Hematopoietic multipotent progenitor cell (in vitro differentiated cells): ENCODE measurements at regions not wholly inside any gene's neighbourhood (a gene's known extent, or its start where the extent isn't known, plus 50 kb on each side); places are given as distances from the start of the nearest gene placed in this dataset.
"Not testable (repeated sequence)": the region's sequence is repeated elsewhere in the genome, so short reads cannot be mapped to it uniquely, and the experiment has no call there.

Source experiments
- DNase-seq, 3 donors: peaks; one replicate each; pipeline ENCODE4 v3.0.0-alpha.2; 2011 to 2015; ENCODE audit warnings: low read depth in 2 of 3, low spot score in 2 of 3

DNA sequence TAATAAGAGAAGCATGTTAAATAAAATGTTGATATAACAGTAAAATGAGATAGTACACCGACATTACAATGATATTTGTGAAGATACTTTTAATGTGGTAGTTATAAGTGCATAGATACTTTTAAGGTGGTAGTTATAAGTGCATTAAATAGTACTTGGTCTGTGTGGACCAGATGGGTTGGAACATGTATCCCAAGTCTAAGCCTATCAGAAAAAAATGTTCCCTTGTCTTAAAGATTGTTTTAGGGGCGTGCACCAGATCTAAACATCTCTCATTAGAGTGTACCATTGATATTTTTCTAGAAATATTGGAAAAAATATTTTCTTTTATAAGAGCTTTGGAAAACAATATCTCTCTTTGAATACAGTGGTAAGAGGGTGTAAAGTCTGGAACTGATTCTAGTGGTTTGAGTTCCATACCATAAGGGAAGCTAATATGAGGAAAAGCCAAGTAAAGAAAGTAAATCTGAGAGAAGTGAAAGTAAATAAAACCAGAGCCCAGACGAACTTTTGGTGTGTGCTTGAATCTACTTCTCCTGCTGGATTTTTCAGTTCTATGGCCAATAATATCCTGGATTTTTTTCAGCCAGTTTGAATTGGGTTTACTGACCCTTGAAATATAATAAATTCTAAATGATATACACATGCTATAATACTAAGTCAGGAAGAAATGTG, 175.3 kb downstream of the MBL2 start:
- DNase-seq = no peak

- DNase-seq = no peak
Observed at GRCh38 chr10:52598936-52599335, 173.6 kb downstream of the MBL2 start.

DNA sequence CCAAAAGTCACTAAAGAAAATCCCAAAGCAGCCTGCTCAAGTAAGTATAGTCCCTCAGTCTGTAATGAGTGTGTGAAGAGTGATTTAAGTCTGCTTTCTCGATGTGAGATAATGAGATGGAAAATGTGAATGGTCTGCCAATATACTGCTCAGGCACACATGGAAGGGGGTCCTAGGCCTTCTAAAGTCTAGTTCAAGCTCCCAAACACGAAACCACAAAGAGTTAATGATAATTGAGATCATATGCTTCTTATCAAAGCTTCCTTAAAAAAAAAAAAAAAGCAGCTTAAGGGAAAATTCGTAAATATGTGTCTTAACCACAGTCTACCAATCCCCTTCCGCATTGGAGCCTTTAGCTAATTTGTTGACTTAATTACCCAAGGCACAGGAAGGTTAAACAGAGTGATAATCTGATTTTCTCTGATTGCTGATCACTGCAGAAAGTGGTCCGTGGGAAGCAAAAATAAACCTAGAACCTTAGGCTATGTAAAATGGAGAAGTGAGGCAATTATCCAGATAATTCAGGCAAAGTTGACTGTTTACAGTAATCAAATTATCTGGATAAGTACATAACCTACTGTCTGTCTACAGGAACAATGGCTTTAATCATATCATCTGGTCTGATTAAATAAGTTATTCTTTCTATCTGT, 172.9 kb downstream of the MBL2 start:
- no peak for DNase-seq

DNA sequence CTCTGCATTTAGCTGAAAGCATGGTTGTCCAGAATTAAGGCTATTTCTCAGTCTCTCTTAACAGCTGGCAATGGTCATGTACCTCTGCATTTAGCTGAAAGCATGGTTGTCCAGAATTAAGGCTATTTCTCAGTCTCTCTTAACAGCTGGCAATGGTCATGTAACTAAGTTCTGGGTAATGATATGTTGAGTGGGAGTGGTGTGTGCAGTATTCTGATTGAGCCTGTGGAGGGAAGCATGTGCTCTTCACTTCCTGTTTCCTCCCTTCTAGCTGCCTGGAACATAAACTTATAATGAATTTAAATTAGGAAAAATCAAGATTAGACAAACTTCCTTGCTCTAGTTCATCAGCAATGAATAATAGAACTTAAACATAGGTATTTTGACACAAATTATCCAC, 168.5 kb downstream of the MBL2 start:
- not testable (repeated sequence) for DNase-seq

- DNase-seq = no peak
Observed at GRCh38 chr10:52609071-52609470, 163.5 kb downstream of the MBL2 start.

DNA sequence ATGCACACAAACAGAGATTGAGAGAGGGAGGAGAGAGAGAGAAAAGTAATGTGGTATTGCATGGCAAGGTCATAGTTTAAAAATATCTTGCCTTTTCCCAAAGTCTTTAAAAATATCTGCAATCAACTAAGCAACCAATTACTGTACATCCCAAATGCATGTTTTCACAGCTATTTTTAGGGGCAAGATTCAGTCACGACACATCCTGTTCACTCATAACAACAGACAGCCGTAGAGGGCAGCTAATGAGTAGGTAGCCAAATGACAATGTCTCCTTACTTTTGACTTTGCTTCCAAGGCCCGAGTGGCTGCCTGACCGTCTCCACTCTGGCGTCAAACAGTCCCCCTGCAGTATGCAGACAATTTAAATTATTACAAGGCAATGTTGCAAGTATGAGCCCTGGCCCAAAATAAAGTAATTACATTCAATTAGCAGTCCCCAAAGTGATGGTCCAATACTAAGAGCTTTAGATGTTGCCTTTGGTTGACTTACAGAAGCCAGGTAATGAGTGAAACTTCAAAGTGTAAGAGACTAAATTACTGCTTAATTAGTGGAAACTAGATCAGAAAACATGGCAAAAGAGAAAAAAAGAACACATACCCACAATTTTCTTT, 162.9 kb downstream of the MBL2 start:
- DNase-seq = no peak

GRCh38 chr10:52615331-52615730, 157.3 kb downstream of the MBL2 start:
- DNase-seq = no peak

- no peak for DNase-seq
Observed at GRCh38 chr10:52615756-52616394, 156.7 kb downstream of the MBL2 start.

- DNase-seq = no peak
Observed at GRCh38 chr10:52616395-52616764, 156.2 kb downstream of the MBL2 start.

- no peak for DNase-seq
Observed at GRCh38 chr10:52617346-52617745, 155.2 kb downstream of the MBL2 start.

DNA sequence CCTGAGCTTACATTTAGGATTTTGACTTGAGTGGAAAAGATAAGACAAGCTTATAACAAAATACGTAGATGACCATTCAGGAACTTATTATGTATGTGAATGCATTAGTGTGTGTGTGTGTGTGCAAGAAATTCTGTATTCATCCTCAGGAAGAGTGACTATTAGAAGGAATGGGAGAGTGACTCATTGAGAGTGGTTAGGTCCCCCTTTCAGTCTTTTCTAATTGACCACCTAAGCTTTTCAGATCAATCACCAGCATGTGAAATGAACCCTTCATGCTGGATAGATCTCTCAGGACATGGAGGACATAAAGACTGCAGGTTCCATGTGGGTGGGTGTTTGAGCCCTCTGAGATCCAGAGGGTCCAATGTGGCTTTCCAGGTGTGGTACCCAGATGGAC, 153.5 kb downstream of the MBL2 start:
- no peak for DNase-seq

DNA sequence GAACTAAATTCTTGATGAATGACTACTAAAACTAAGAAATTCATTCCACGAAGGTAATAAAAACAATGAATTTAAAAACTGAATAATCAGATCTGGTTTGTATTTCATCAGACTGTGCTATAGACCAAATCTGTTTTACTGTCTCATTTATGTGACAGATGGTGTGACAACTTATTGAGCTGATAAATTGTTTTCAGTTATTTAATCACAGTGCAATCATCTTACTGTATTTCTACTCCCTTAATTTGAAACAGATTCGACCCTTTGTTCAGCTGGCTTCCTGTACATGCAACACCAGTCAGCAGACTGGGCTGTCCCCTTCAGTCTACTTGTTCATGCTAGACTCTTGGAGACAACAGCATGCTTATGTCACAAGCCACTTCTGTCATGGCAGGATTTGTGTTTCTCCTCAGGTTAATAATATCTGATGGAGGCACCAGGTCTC, 150.9 kb downstream of the MBL2 start:
- no peak for DNase-seq

- DNase-seq = no peak
Observed at GRCh38 chr10:52623761-52624160, 148.8 kb downstream of the MBL2 start.

DNA sequence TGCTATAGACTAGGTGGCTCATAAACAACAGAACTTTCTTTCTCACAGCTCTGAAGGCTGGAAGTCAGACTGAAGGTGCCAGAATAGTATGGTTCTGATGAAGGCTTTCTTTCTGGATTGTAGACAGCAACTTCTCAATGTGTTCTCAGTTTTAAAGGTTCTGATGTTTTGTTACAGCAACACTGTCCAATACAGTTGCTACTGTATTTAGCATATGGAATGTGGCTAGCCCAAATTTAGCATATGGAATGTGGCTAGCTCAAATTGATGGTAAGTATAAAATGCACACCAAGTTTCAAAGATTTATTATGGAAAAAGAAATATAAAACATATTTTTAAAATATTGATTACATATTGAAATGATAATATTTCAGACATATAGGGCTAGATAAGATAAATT, 145.3 kb downstream of the MBL2 start:
- no peak for DNase-seq

DNA sequence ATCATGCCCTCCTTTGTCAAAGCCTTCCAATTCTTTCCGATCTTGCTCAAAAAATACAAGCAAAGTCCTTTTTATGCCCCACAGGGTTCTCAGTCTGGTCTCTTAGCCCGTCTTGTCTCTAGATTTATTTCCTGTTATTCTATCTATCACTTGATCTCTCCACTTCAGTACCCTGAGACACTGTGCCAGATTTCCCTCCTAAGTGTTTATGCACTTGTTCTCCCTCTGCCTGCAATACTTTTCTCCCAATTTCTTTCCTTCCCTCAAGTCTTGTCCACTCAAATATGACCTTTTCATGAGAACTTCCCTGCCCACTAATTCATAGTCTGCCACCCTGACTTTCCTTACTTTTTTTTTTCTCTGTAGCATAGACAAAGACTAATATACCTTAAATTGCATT, 141.4 kb downstream of the MBL2 start:
- no peak for DNase-seq

GRCh38 chr10:52631648-52632047, 140.9 kb downstream of the MBL2 start:
- no peak for DNase-seq

GRCh38 chr10:52632591-52632990, 140.0 kb downstream of the MBL2 start:
- DNase-seq = no peak

DNA sequence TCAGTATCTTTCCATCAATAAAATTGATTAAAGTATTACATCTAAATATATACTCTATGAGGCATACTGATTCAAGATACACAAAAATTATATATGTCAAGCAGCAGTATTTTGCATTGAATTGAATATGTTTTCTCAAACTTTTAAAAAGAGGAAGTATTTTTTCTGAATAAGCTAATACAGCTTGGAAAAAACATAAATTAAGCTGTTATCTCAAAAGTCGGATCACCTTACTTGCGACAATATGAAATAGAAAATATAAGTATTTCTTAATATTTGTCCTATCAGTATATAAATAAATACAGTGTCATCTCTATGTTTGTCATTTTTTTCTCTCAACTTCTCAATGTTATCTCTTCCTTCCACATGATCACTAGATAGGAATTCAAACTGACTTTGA, 139.3 kb downstream of the MBL2 start:
- DNase-seq = peak in 1 of 3 donors; percentile 47

GRCh38 chr10:52635651-52636050, 136.9 kb downstream of the MBL2 start:
- no peak for DNase-seq

DNA sequence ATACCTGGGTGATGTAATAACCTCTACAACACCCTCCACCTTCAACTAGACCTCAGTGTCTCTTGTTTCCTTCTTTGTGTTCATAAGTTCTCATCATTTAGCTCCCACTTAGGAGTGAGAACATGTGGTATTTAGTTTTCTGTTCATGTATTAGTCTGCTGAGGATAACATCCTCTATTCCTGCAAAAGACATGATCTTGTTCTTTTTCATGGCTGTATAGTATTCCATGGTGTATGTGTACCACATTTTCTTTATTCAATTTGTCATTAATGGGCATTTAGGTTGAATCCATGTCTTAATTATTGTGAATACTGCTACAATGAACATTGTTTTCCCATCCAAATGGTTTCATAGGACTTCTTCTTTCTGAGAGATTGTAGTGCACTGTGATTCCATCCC, 135.7 kb downstream of the MBL2 start:
- DNase-seq = no peak

DNA sequence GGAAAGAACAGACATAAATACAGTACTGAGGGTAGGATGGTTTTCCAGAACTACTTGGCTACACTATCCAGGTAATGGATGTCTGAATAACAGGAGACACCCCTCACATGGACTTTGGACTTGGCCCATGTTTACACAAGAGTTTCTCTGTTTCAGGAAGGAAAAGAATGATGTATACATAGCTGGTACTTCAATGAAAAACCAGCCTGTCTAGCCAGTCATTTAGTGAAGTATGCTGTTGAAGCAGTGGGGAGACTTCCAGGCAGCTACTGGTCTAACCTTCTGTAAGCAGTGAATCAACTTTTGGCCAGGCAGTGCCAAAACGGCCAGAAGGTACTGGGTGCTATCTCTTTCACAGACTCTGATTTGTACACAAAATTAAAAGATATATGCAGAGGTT, 135.0 kb downstream of the MBL2 start:
- DNase-seq = no peak

GRCh38 chr10:52639652-52640051, 132.9 kb downstream of the MBL2 start:
- peak in 1 of 3 donors; percentile 27 for DNase-seq
